ENCODE measurements at regions not wholly inside any gene's neighbourhood (a gene's known extent, or its start where the extent isn't known, plus 50 kb on each side); places are given as distances from the start of the nearest gene placed in this dataset.

- Histone ChIP-seq H3K9me3 (no peaks in the 10 kb centered on the region), H3K27me3 (no peaks in the 10 kb centered on the region), H3K4me1 (peaks cover 0 to 16% (median 0%) of the 10 kb centered on the region in 4 donors), H3K36me3 (no peaks in the 10 kb centered on the region), H3K4me3 (no peak overlapping the region), H3K27ac (no peak overlapping the region)
- no peak for DNase-seq (ENCODE audit: low spot score in 2 of 2)
- WGBS, 2 donors: 80 to 89% methylated on average over 6 of the region's 6 CpGs
- TF ChIP-seq POLR2A (IDR thresholded peaks at IDR 0.05): no peak
- no peak for TF ChIP-seq CTCF (IDR thresholded peaks at IDR 0.05)
- TF ChIP-seq EP300 (IDR thresholded peaks at IDR 0.05): no peak
These were observed 235.5 kb downstream of the OPA1 start for GRCh38 chr3:193828477-193828876.

DNA sequence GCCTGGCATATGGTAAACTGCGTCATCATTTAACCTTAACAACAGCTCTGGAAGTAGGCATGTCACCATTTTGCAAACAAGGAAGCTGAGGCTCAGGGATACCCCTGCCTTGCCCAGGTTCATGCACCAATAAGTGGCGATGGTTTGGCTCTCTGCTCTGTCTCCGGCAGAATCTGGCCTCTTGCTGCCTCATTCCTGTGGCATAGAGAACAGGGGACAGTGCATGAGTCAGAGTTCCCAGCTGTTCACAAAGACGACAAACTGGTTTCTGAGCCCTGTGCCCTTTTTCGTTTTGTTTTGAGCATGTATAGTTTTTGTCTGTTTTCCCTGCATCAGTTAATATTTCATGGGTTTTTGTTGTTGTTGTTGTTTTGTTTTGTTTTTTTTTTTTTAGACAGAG is 236.8 kb downstream of the OPA1 start:
- H3K36me3 ChIP-seq: no peaks in the 10 kb centered on the region
- H3K27ac ChIP-seq: no peak overlapping the region
- H3K4me3 ChIP-seq: no peak overlapping the region
- no peaks in the 10 kb centered on the region for H3K9me3 ChIP-seq
- H3K27me3 ChIP-seq: no peaks in the 10 kb centered on the region
- H3K4me1 ChIP-seq: peaks cover 0 to 16% (median 0%) of the 10 kb centered on the region in 4 donors
- 60 to 71% methylated on average over 5 of the region's 5 CpGs for WGBS, 2 donors
- TF ChIP-seq POLR2A (IDR thresholded peaks at IDR 0.05): no peak
- no peak for TF ChIP-seq CTCF (IDR thresholded peaks at IDR 0.05)
- no peak for TF ChIP-seq EP300 (IDR thresholded peaks at IDR 0.05)
- no peak for DNase-seq (ENCODE audit: low spot score in 2 of 2)

GRCh38 chr3:193830791-193831191 is 237.8 kb downstream of the OPA1 start:
- 96 to 99% methylated on average over 8 of the region's 8 CpGs for WGBS, 2 donors
- Histone ChIP-seq H3K27ac (no peak overlapping the region), H3K36me3 (no peaks in the 10 kb centered on the region), H3K27me3 (no peaks in the 10 kb centered on the region), H3K4me1 (peaks cover 0 to 16% (median 0%) of the 10 kb centered on the region in 4 donors), H3K9me3 (no peaks in the 10 kb centered on the region), H3K4me3 (no peak overlapping the region)
- TF ChIP-seq EP300 (IDR thresholded peaks at IDR 0.05) (no peak), CTCF (IDR thresholded peaks at IDR 0.05) (no peak), POLR2A (IDR thresholded peaks at IDR 0.05) (no peak)
- no peak for DNase-seq (ENCODE audit: low spot score in 2 of 2)

DNA sequence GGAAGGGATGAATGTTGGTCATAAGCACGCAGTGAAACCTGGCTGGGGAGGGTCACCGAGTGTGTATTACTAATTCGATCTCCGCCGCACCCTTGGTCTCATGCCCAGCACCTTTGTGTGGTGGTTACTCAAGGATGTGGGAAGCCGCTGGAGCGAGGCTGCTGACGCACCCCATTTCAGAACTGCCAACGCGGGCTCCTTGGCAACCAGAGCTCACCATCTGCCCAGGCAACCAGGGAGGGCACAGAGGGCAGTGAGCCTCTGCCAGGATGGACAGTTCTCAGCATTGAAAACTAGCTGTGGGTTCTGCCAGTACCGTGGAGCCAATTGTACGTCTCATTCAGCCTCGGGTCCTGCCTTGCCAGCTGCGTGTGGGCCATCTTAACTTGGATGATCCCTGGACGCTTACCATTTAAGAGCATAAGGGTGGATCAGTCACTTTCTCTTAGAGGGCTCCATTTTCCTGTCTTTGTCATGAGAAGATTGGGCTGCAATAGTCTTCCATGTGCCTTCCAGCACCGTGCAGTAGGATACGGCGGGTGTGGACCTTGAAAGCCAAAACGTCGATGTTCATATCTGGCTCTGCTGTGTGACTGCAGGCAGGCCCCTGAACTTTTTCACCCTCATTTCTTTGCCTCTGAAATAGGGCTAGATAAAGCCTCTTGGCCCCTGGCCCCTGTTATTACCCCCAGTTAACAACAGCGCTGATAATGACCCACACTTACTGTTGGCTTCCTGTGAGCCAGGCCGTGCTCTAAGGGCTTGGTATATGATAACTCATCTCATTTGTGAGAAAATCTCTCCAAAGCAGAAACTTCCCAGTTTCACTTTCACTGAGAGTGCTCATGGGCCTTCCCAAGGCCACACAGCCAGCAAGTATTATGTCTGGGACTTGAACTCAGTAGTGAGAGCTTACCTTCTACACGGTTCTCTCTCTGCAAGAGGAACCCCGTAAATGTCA is 238.8 kb downstream of the OPA1 start:
- Histone ChIP-seq H3K9me3 (no peaks in the 10 kb centered on the region), H3K27ac (no peak overlapping the region), H3K36me3 (no peaks in the 10 kb centered on the region), H3K4me1 (peaks cover 0 to 9% (median 0%) of the 10 kb centered on the region in 4 donors), H3K27me3 (no peaks in the 10 kb centered on the region), H3K4me3 (no peak overlapping the region)
- DNase-seq (ENCODE audit: low spot score in 2 of 2): no peak
- TF ChIP-seq CTCF (IDR thresholded peaks at IDR 0.05) (no peak), EP300 (IDR thresholded peaks at IDR 0.05) (no peak), POLR2A (IDR thresholded peaks at IDR 0.05) (no peak)
- 84 to 87% methylated on average over 22 to 24 of the region's 24 CpGs for WGBS, 2 donors

DNA sequence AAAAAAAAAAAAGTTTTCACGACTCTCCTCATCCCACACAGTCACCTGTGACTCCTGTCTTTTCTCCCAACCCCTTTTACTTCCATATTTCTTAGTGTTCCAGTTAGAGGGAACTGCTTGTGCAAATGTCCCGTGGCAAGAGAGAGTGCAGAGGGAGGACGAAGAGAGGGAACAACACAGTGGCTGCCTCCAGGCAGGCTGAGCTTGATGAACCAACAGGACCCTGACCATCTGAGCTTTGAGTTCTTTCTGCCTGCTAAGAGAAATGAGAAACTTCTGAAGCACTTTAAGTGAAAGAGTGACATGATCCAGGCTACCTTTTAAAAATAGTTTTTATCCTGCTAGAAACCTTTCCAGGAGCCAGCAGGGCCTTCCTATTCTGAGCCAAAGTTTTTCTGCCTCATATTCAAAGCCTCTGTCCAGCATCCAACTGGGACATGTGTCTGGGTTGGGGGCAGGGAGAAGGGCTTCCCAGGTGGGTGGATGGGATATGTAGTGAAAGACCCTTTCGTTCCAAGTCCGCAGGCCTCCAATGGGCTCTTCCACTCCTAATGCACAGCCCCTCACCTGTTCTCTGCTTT is 239.9 kb downstream of the OPA1 start:
- Histone ChIP-seq H3K4me3 (no peak overlapping the region), H3K27me3 (no peaks in the 10 kb centered on the region), H3K36me3 (no peaks in the 10 kb centered on the region), H3K4me1 (peaks cover 0 to 3% (median 0%) of the 10 kb centered on the region in 4 donors), H3K9me3 (no peaks in the 10 kb centered on the region), H3K27ac (no peak overlapping the region)
- 94 to 97% methylated on average over 5 of the region's 5 CpGs for WGBS, 2 donors
- DNase-seq (ENCODE audit: low spot score in 2 of 2): no peak
- no peak for TF ChIP-seq CTCF (IDR thresholded peaks at IDR 0.05)
- TF ChIP-seq EP300 (IDR thresholded peaks at IDR 0.05): no peak
- no peak for TF ChIP-seq POLR2A (IDR thresholded peaks at IDR 0.05)
